HG03342 (cell line): ENCODE measurements at regions not wholly inside any gene's neighbourhood (a gene's known extent, or its start where the extent isn't known, plus 50 kb on each side); places are given as distances from the start of the nearest gene placed in this dataset.
"Not testable (repeated sequence)": the region's sequence is repeated elsewhere in the genome, so short reads cannot be mapped to it uniquely, and the experiment has no call there.

Experiments used
- ATAC-seq: cut with Tn5 transposase; IDR thresholded peaks from one replicate; pipeline ENCODE4 v1.9.1; 2021; ENCODE audit warnings: mild to moderate bottlenecking, moderate library complexity; ENCODE audit not compliant: unreplicated experiment

DNA sequence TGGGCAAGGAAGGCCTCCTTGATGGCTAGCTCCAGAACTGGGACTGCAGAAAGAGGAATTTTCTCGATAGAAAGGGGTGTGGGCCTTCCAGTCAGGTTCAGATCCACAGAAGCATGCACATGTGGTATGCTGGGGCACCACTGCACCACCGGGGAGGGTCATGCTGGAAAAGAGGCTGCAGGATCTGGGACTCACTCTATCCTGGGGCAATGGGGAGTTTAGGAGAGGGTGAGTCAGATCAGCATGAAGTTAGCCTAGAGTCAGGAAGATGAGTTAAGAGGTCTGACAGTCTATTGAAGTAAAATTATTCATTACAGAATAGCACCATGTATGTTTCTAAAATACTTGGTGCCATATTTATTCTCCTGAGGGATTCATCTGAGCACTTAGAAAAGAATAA lies 130.2 kb upstream of the TOPAZ1 start:
- no peak for ATAC-seq

DNA sequence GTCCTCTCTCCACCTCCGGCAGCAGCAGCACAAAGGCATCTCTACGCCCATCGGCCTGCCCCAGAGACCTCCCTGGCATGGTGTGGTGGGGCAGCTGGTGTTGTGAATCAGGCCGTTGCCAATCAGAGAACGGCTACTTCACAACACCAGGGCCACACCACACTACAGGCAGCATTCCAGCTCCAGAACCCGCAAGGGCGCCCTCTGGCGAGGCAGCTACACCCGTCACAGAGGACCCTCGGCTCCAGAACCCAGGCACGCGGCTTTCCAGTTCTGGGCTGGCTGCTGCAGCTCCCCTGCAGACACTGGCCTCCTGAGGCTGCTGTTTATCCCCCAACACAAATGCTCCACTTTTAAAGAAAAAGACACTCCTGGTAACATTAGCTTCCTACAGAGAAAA lies 127.5 kb upstream of the TOPAZ1 start:
- ATAC-seq = no peak

DNA sequence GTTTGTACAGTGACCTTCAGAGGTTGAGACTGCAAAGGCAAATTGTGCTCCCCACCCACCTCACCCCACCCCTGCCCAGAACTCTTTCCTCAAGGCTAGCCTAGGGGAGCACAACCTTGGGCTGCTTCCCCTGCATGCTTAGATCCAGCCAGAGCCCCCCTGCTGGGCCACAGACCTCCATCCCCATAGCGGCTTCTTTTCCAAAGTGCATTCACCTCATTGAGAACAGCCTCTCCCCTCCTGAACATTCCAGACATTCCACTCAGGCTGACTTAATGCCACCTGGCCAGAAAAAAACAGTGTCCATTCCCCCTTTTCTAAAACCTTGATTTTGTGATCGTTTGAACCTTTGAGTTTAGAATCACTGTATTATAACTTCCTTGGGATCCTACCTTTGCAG lies 124.4 kb upstream of the TOPAZ1 start:
- no peak for ATAC-seq

DNA sequence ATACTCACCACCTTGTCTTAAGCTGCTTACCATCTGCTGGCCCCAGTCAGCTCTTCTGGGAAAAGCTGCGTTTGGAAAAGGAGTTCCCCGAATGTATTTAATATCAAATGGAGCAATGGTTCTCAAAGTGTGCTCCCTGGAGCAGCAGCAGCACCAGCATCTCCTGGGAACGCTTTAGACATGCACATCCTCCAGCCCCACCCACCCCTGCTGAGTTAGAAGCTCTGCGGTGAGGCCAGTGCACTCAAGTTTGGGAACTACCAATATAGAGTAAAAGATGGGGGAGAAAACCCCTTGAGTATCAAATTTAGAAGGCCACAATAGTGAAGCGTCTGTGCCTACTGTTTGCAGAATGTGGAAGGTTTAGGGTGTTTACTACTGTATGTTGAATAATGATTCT lies 124.0 kb upstream of the TOPAZ1 start:
- no peak for ATAC-seq

DNA sequence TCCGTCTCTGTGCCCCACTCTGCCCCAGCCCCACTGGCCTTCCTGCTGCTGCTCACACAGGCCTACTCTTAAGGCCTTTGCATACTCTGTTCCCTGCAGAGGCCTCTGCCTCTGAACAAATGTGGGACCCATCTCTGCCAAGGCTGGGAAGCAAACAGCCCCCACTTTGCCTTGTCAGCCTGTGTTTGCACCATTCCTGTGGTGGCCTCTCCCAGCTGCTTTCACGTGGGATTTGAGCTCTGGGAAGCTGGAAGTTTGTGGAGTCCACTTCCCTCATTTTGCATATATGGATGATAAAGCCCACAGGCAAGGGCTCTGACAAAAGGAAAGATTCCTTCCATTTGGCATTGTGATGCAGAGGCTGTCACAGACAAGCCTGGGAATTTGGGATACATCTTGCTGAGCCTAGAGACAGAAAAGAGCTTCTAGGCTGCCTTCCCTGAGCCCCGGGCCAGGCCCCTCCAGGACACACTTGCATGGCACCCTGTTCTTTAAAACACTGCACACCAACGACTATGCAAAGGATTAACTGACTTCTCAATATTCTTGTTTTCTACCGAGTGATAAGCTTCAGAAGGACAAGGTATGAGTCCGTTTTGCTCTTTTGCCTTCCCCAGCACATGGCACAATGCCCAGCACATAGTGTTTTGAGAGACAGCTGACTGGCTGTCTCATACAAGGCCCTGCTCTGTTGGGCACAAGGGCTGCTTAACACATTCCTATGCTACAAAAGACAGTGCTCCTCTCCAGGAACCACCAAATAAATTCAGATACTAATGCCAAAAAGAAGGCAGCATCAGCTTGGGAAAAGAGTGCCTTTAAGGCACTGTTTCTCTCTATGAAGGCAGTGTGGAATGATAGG lies 120.7 kb upstream of the TOPAZ1 start:
- ATAC-seq = no peak

DNA sequence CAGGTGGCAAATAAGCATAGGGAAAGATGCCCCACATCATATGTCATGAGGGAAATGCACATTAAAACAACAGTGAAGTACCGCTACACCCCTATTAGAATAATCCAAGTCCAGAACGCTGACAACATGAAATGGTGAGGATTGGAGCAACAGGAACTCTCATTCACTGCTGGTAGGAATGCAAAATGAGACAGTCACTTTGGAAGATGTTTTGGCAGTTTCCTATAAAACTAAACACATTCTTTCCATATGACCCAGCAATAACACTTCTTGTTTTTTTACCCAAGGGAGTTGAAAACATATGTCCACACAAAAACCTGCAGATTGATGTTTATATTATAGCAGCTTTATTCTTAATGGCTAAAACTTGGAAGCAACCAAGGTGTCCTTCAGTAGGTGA lies 116.4 kb upstream of the TOPAZ1 start:
- ATAC-seq = no peak

DNA sequence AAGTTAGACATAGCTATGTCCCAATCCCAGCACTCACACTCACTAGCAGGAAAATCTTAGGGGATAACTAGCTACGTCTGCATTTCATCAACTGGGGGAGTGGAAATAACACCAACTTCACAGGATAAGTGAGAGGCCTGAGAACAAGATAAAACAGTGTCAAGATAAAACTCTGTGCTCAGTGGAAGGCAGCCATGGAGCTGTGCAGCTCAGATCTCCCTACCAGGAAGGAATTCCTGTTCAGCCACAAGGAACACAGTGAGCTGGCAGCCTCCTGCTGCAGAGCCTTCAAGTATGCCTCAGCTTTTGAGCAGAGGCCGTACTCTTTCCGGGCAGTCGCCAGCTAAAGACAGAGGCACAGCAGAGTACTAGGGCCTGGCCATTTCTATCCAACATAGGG lies 115.8 kb upstream of the TOPAZ1 start:
- ATAC-seq = no peak

DNA sequence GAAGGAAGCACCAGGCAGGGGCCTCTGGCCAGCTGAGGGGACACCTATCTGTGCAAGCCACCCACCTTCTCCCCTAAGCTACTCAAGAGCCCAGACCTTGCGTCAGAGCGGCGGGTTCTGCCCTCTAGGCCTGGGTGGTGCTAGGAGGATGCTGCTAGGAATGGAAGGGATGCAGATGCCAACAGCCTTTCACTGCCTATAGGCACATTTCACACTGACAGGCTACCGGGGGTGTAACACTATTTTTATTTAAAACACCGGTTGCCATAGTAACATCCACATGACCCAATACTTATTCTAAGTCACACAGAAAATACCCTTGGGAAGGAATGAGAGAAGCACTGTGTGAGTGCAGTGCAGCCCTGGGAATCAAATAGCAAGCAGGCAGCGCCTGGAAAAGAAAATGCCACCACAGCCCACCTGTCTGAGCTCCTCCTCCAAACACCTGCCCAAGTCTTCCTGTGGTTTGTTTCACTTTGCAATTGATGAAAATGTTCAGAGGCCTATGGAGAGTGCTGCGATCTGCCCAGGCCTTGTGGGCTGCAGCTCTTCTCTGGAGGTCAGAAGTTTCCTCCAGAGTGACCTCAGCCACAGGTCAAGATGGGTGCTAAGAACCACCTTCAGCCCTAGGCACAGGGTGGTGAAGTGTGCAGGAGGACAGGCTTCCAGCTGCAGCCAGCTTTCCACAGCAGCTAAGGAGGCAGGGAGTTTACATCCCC lies 113.5 kb upstream of the TOPAZ1 start:
- ATAC-seq = no peak

DNA sequence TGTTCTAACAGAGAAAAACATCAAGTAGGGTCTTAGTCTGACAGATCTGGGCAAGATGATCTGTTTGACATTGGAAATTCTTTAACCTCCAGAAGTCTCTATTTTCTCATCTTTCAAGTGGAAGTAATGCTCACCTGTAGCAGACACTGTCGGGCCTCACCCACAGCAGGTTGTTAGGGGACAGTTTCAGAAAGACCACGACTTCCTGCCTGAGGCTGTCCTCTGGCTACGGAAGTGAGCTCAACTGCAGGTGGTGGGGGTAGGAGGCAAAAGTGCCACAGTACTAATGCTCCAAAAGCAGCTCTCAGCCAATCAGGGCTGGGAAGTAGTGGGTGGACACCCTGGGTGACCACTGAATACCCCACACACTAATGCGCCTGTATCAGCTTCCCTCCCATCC lies 111.4 kb upstream of the TOPAZ1 start:
- no peak for ATAC-seq

DNA sequence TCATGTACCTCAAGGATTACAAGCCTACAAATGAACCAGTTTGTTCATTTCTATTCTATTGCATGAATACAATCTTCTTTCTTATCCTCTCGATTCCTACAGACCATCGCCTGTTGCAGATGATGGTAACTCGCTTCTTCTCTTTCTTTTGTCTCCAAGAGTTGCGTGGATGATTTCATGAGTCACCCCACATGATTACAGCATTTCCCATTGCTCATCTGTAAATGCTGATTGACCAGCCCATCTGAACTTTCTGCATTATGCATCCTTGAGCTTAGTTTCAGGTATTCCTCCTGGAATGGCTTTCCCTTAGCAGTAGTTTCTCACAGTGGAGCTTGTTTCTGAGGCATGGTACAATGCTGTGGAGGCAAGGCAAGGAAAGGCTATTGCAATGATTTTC lies 109.6 kb upstream of the TOPAZ1 start:
- no peak for ATAC-seq

DNA sequence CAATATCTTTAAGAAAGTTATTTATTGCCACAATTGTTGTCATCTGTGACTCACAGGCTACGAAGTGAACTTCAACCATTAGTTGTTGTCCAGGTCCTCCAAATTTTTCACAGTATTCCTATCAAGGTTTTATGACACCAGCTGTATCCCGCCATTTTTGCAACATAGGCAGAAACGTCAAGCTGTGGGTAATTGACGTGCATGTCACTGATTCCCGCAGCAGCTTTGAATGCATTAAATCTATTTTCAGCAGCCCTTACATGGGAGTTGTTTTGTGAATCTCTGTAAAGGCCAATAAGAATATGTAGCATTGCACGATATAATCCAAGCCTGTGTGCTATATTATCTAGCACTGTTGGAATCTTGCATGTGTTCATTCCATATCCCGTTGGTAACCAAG lies 109.1 kb upstream of the TOPAZ1 start:
- no peak for ATAC-seq

DNA sequence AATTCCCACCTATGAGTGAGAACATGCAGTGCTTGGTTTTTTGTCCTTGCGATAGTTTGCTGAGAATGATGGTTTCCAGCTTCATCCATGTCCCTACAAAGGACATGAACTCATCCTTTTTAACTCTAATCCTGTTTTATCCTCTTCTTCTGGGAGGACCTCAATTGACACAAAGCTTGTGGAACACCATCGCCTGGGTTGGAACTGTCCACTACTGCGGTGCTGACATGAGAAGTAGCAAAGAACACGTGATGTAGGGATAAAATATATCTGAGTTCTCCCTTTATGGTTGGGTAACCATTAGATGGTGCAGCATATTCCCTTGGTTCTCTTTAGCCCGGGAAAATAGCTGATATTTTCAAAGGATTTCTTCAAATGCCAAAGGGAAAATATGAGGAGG lies 105.3 kb upstream of the TOPAZ1 start:
- ATAC-seq = no peak

DNA sequence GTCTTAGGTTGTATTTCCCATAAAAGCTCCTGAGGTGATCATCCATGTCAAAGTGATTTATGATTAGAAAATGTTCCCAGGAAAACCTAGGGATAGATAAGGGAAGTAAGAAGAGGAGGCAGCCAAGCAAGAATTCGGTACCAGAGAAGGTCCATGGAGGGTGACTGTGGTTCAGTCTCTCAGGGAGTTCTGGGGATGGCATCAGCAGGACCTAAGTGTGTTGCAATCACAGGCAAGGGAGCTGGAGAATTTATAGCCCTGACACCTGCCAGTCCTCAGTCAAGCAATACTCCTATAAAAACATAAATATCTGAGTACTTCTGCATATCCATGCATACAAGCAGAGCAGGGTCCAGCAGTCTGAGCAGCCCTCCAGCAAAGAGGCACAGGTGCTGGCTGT lies 95.6 kb upstream of the TOPAZ1 start:
- no peak for ATAC-seq

DNA sequence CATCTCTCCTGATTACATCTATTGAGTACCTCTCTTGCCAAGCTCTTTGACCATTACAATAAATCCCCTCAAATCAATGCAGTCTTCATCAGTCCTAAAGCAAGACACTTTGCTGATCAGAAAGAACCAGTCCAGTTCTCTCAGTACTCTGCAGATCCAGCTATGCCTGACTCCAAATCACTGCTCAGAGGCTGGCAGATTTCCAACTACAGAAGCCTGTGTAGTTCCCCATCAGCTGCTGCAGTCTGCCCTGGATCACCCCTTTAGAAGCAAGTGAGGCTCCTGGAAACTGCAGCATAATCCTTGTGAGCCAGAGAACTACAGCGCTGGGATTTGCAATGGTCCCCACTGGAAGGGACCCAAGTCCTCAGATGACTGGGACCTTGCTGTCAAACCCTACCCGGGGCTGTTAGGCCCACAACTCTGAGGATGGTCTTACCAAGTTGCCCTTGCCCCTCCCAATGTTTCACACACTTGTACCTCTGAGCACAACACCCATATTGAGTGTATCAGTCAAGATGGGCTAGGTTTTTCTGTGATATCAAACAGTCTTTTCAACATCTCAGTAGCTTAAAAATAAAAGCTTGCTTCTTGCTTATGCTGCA lies 81.9 kb upstream of the TOPAZ1 start:
- ATAC-seq = no peak

DNA sequence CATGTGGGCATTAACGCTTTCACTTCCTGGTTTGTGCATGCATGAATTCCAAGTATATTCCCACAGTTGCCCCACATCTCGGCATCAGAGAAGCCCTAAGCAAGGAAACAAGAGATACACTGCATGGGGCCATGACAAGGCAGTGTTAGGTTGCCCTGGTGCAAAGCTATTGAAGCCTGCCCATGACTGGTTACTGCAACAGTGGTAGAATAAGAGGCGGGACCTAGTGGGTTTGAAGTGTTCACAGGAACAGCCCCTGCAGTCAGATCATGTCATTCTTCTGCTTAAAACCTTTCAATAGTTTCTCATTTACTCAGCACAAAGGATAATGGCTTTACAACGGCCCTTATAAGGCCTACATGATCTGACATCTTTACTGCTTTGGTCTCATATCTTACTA lies 80.9 kb upstream of the TOPAZ1 start:
- no peak for ATAC-seq

DNA sequence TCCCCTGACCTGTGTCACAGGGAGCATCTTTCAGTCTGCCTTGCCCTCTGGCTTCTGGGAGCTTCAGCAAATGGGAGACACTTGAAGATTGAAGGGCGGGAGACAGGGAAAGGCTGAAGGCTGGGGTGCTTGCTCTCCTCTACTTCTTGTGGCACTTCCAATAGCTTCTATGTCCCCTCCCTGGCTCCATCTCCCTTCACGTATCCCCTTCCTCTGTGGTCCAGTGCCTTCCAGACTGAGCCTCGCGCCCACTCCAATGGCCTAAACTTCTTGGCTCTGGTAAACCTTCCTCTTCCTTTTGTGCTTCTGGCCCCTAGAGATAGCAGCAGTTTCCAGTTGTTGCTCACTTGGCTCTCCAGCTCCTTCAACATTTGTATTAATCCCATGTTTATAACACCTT lies 69.8 kb upstream of the TOPAZ1 start:
- ATAC-seq = no peak

DNA sequence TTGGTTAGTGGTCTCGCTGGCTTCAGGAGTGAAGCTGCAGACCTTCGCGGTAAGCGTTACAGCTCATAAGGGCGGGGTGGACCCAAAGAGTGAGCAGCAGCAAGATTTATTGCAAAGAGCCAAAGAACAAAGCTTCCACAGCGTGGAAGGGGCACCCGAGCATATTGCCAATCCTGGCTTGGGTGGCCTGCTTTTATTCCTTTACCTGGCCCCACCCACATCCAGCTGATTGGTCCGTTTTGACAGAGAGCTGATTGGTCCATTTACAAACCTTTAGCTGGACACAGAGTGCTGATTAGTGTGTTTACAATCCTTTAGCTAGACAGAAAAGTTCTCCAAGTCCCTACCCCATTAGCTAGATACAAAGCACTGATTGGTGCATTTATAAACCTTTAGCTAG lies 69.0 kb upstream of the TOPAZ1 start:
- ATAC-seq = not testable (repeated sequence)

DNA sequence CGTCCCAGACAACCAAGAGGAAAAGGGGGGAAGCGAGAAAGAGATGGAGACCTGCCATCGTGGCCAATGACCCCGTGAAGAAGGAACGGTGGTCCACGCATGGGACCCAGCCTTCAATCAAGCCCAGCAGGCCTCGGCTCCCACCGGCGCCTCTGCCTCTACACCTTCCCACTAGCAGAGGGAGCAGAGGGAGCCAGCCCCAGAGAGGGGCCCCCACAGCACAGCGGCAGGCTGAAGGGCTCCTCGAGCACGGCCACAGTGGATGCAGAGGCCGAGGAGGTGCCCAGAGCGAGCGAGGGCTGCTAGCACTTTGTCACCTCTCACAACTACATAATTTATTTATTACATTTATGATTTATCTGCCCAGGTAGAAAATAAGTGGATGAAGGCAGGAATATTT lies 68.4 kb upstream of the TOPAZ1 start:
- no peak for ATAC-seq

DNA sequence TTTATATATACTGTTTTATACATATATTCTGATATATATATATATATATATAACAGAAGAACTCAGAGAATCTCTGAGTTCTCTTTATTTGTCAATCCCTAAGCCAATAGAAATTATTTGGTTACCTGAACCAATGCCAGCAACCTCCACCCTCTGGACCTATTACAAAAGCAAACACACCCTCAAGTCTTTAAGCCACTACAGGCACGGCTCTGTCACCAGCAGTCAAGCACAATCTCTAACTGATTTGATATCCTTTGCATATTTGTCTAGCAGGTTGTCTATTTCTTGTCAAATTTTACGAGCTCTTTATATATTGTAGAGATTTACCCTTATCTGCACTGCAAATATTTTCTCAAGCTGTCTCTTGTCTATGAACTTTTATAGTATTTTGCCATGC lies 66.6 kb upstream of the TOPAZ1 start:
- ATAC-seq = no peak

DNA sequence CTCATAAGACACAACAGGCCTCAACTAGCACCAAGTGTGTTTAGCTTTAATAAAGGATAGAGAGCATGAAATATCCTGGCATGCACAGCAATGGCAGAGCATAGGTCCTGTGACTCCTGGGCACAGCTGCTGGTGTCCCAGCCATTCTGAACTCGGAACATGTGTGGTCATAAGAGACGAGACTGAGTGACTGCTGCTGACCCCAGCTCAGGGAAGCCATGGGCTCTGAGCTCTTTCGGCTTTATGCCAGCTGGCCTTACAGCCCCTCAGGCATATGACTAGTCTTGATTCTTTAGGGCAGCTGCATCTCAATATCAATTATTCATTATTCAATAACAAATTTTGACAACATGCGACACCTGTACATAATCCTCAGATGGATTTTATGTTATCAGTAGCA lies 62.4 kb upstream of the TOPAZ1 start:
- ATAC-seq = no peak

DNA sequence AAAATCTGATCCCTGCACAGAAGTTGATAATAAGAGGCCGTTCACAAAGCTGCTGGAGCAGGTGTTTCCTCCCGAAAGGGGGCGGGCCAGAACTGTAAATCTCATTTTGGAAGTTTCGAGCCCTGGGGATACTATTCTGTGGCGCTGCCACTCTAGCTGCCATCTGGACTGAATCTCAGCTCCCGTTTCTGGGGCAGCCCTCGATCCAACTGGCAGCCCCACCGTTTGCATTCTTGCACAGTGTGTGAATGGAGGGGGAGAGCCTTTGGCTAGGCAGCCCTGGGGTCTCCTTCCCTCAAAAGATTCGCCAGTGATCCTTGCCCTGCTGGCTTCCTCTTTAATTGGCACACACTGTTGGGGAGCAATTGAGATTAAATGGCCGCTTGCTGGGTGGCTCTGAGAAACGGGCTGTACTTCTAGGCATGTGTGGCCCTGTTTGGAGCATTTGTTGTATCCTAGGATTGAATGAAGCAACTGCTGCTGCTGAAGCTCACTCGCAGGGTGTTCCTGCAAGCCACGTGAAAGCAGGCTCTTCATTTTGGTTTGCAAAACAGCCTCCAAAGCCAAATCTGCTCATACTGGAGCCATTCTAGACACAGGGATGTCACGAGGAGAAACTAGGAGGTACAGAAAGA lies 57.2 kb upstream of the TOPAZ1 start:
- no peak for ATAC-seq
